HG02642 (cell line): ENCODE measurements at regions not wholly inside any gene's neighbourhood (a gene's known extent, or its start where the extent isn't known, plus 50 kb on each side); places are given as distances from the start of the nearest gene placed in this dataset.

Source experiments
- ATAC-seq: cut with Tn5 transposase; IDR thresholded peaks from one replicate; pipeline ENCODE4 v1.9.1; 2021; ENCODE audit warnings: mild to moderate bottlenecking; ENCODE audit not compliant: unreplicated experiment, poor library complexity

- ATAC-seq = no peak
Measured at GRCh38 chr4:149923736-149924135, 108.1 kb upstream of the IQCM start.

- ATAC-seq = no peak
Measured at GRCh38 chr4:149927514-149927913, 111.9 kb upstream of the IQCM start.

GRCh38 chr4:149928507-149928906, 112.9 kb upstream of the IQCM start:
- ATAC-seq = no peak

- ATAC-seq = no peak
Measured at GRCh38 chr4:149931431-149931830, 115.8 kb upstream of the IQCM start.

- no peak for ATAC-seq
Measured at GRCh38 chr4:149932188-149932587, 116.5 kb upstream of the IQCM start.

- no peak for ATAC-seq
Measured at GRCh38 chr4:149933120-149933519, 117.5 kb upstream of the IQCM start.

GRCh38 chr4:149933883-149934282, 118.2 kb upstream of the IQCM start:
- ATAC-seq = no peak

GRCh38 chr4:149949381-149949780, 128.9 kb upstream of the DCLK2 start:
- no peak for ATAC-seq

GRCh38 chr4:149951152-149951900, 126.9 kb upstream of the DCLK2 start:
- ATAC-seq = no peak

- ATAC-seq = no peak
Measured at GRCh38 chr4:149952101-149952500, 126.1 kb upstream of the DCLK2 start.

- ATAC-seq = no peak
Measured at GRCh38 chr4:149952716-149953115, 125.5 kb upstream of the DCLK2 start.

GRCh38 chr4:149955780-149956390, 122.4 kb upstream of the DCLK2 start:
- ATAC-seq = no peak

- no peak for ATAC-seq
Measured at GRCh38 chr4:149956678-149957077, 121.6 kb upstream of the DCLK2 start.

GRCh38 chr4:149961876-149962597, 116.2 kb upstream of the DCLK2 start:
- ATAC-seq = no peak

- ATAC-seq = no peak
Measured at GRCh38 chr4:149964001-149964796, 114.0 kb upstream of the DCLK2 start.

- no peak for ATAC-seq
Measured at GRCh38 chr4:149965206-149965605, 113.0 kb upstream of the DCLK2 start.

GRCh38 chr4:149972407-149972806, 105.8 kb upstream of the DCLK2 start:
- ATAC-seq = no peak

- ATAC-seq = no peak
Measured at GRCh38 chr4:149973181-149973580, 105.1 kb upstream of the DCLK2 start.

- no peak for ATAC-seq
Measured at GRCh38 chr4:149975172-149975571, 103.1 kb upstream of the DCLK2 start.

GRCh38 chr4:149980121-149980682, 98.0 kb upstream of the DCLK2 start:
- peak; percentile 65 for ATAC-seq
